HepG2 (cell line): ENCODE measurements at regions not wholly inside any gene's neighbourhood (a gene's known extent, or its start where the extent isn't known, plus 50 kb on each side); places are given as distances from the start of the nearest gene placed in this dataset.

ENCODE experiments used
- BCL3 ChIP-seq: sonication (generic); formaldehyde crosslinking; IDR thresholded peaks from 2 replicates; pipeline ENCODE4 v1.5.1; 2020; ENCODE audit warnings: mild to moderate bottlenecking, missing genetic modification reagents, moderate library complexity
- CEBPG ChIP-seq: IDR thresholded peaks from 2 replicates; pipeline ENCODE4 v1.6.1; 2016
- EP300 ChIP-seq, 3 experiments: sonication (generic) in 1 of 3; formaldehyde crosslinking in 1 of 3; IDR thresholded peaks; 2 replicates each; pipeline versions ENCODE4 v1.5.1 to v1.6.1; 2011 to 2020; ENCODE audit warnings: low read depth in 2 of 3, low read length in 2 of 3, borderline replicate concordance in 1 of 3, improper control_type of control experiment in 1 of 3, mild to moderate bottlenecking in 1 of 3, missing genetic modification reagents in 1 of 3, moderate library complexity in 1 of 3
- FOXA1 ChIP-seq, 2 experiments: fragments of 450-650 bp in 1 of 2; sonication (generic) in 1 of 2; formaldehyde crosslinking in 1 of 2; IDR thresholded peaks; 2 replicates each; pipeline versions ENCODE4 v1.4.0 to v1.6.1; 2016 to 2020; ENCODE audit warnings: missing genetic modification reagents in 1 of 2
- HDAC6 ChIP-seq: fragments of 200-600 bp; sonication (generic); IDR thresholded peaks from 2 replicates; pipeline ENCODE4 v1.7.0; 2017; ENCODE audit warnings: mild to moderate bottlenecking, antibody characterized with exemption, low read length, low read depth
- MAF1 ChIP-seq: sonication (generic); formaldehyde crosslinking; IDR thresholded peaks from 2 replicates; pipeline ENCODE4 v1.5.0; 2020; ENCODE audit warnings: missing genetic modification reagents, borderline replicate concordance
- MAFK ChIP-seq, 2 experiments: IDR thresholded peaks in 1 of 2; conservative IDR thresholded peaks in 1 of 2; 2 replicates each; pipeline ENCODE4 v1.6.1; 2011; ENCODE audit warnings: improper control_type of control experiment in 2 of 2, low read length in 2 of 2
- MAX ChIP-seq: IDR thresholded peaks from 2 replicates; pipeline ENCODE4 v1.6.1; 2012; ENCODE audit warnings: inconsistent platforms
- NFIC ChIP-seq: IDR thresholded peaks from 2 replicates; pipeline ENCODE4 v1.6.1; 2012; ENCODE audit warnings: mild to moderate bottlenecking, low read length, inconsistent platforms
- SAFB2 ChIP-seq: sonication (generic); formaldehyde crosslinking; IDR thresholded peaks from 2 replicates; pipeline ENCODE4 v1.5.1; 2020; ENCODE audit warnings: missing genetic modification reagents, low read depth, mild to moderate bottlenecking, borderline replicate concordance
- SMC3 ChIP-seq: IDR thresholded peaks from 2 replicates; pipeline ENCODE4 v1.6.1; 2011; ENCODE audit warnings: low read length, improper control_type of control experiment
- ZNF350 ChIP-seq: sonication (generic); formaldehyde crosslinking; IDR thresholded peaks from 2 replicates; pipeline ENCODE4 v1.4.0; 2020; ENCODE audit warnings: mild to moderate bottlenecking, low read depth, missing genetic modification reagents, borderline replicate concordance
- ZNF670 ChIP-seq: sonication (generic); formaldehyde crosslinking; IDR thresholded peaks from 2 replicates; pipeline ENCODE4 v1.8.0; 2022; ENCODE audit warnings: mild to moderate bottlenecking, missing genetic modification reagents, borderline replicate concordance

DNA sequence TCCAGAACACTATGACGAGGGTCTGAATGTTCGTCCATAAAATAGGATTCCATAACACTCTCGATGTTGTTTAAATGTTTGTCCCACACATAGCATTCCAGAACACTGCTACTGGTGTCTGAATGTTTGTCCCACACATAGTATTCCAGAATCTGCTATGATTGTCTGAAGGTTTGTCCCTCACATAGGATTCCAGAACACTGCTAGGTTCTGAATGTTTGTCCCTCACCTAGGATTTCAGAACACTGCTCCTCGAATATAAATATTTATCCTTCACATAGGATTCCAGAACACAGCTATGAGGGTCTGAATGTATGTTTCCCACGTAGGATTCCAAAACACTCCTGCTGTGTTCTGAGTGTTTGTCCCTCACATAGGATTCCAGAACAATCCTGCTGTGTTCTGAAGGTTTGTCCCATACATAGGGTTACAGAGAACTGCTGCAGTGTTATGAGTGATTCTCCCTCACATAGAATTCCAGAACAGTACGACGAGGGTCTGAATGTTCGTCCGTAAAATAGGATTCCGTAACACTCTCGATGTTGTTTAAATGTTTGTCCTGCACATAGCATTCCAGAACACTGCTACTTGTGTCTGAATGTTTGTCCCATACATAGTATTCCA lies 215.3 kb downstream of the FOXD4L6 start:
- TF ChIP-seq EP300 (IDR thresholded peaks at IDR 0.05; ENCODE audit: low read depth in 2 of 2, low read length in 2 of 2) (no peak), EP300 (CRISPR knock-in tag; IDR thresholded peaks at IDR 0.05; ENCODE audit: borderline replicate concordance) (no peak), MAF1 (CRISPR knock-in tag) (no peak), MAFK (conservative IDR thresholded peaks at IDR 0.05 in 1 of 2, IDR thresholded peaks at IDR 0.05 in 1 of 2; ENCODE audit: low read length in 2 of 2) (no peak), FOXA1 (IDR thresholded peaks at IDR 0.05) (no peak), FOXA1 (CRISPR knock-in tag; IDR thresholded peaks at IDR 0.05) (no peak), HDAC6 (no peak), ZNF350 (CRISPR knock-in tag) (no peak), NFIC (no peak), SAFB2 (CRISPR knock-in tag) (no peak), CEBPG (CRISPR knock-in tag) (no peak), SMC3 (no peak), MAX (no peak), ZNF670 (CRISPR knock-in tag) (no peak), BCL3 (no peak)
